HCT116 (cell line): ENCODE measurements at regions not wholly inside any gene's neighbourhood (a gene's known extent, or its start where the extent isn't known, plus 50 kb on each side); places are given as distances from the start of the nearest gene placed in this dataset.

ENCODE experiments used
- ATAC-seq: fragments of 200-7000 bp; cut with Tn5 transposase; 2 replicates; pipeline ENCODE4 v1.9.1; 2020; ENCODE audit warnings: mild to moderate bottlenecking, moderate library complexity
- BruUV-seq: library from RNA; stranded (reverse); fragments of 400-500 nt; replicated peaks from 2 replicates; lab custom pipeline; 2021; lab: Mats Ljungman, UMichigan
- CTCF ChIA-PET: fragments of 300-600 bp; sonication (Branson Sonifier 250); formaldehyde crosslinking; loops from one replicate; lab custom pipeline; 2021; ENCODE audit warnings: antibody characterized with exemption; lab: Charles Lee
- POLR2A ChIA-PET: fragments of 300-600, 350-600 bp; sonication (Branson Sonifier 250); formaldehyde crosslinking; loops from one replicate; lab custom pipeline; 2021; ENCODE audit warnings: antibody characterized with exemption; lab: Charles Lee
- RAD21 ChIA-PET, 2 experiments: fragments of 300-600 bp; sonication (Branson Sonifier 250); formaldehyde crosslinking; loops; one replicate each; lab custom pipeline; 2023; ENCODE audit warnings: low total read pairs in 2 of 2; ENCODE audit not compliant: uncharacterized antibody in 2 of 2, unreplicated experiment in 2 of 2, low non-redundant PET in 1 of 2; lab: Charles Lee
- DNase-seq: peaks from one replicate; pipeline ENCODE4 v3.0.0-alpha.2; 2010; ENCODE audit warnings: low read depth, low spot score
- H2AFZ ChIP-seq: fragments of 200-600 bp; shearing (Covaris generic), sonication (generic); 2 replicates; pipeline ENCODE4 v1.6.1; 2017; ENCODE audit warnings: low read depth, mixed run types, mixed read lengths, antibody characterized with exemption, low read length; ENCODE audit not compliant: poor library complexity, severe bottlenecking
- H3K27ac ChIP-seq: 2 replicates; pipeline ENCODE4 v1.5.1; 2012; ENCODE audit warnings: low read depth, low read length
- H3K27me3 ChIP-seq: fragments of 200-600 bp; sonication (generic); 2 replicates; pipeline ENCODE4 v1.6.1; 2016; ENCODE audit warnings: mixed run types, low read length, mixed read lengths; ENCODE audit not compliant: insufficient read depth
- H3K36me3 ChIP-seq, 2 experiments: fragments of 200-500 bp in 1 of 2; fragments of 200-600 bp in 1 of 2; sonication (Bioruptor generic) in 1 of 2; sonication (generic) in 1 of 2; 2 replicates each; pipeline versions ENCODE4 v1.5.1 to v1.6.1; 2014 to 2016; ENCODE audit warnings: low read length in 2 of 2, inconsistent platforms in 1 of 2, mixed read lengths in 1 of 2, mixed run types in 1 of 2; ENCODE audit not compliant: insufficient read depth in 2 of 2, control insufficient read depth in 1 of 2
- H3K4me1 ChIP-seq, 2 experiments: fragments of 200-600 bp in 1 of 2; sonication (generic) in 1 of 2; 2 replicates each; pipeline versions ENCODE4 v1.5.1 to v1.6.1; 2012 to 2017; ENCODE audit warnings: low read length in 2 of 2, inconsistent platforms in 1 of 2, mild to moderate bottlenecking in 1 of 2, mixed read lengths in 1 of 2, mixed run types in 1 of 2, moderate library complexity in 1 of 2; ENCODE audit not compliant: insufficient read depth in 2 of 2, control insufficient read depth in 1 of 2
- H3K4me2 ChIP-seq: fragments of 200-600 bp; sonication (generic); 2 replicates; pipeline ENCODE4 v1.6.1; 2017; ENCODE audit warnings: mixed run types, low read length, mixed read lengths
- H3K4me3 ChIP-seq, 2 experiments: fragments of 200-600 bp in 1 of 2; sonication (generic) in 1 of 2; replicated peaks in 1 of 2; 2 replicates each; pipeline ENCODE4 v1.5.1; 2011 to 2016; ENCODE audit warnings: low read length in 2 of 2, control low read depth in 1 of 2, low read depth in 1 of 2, mild to moderate bottlenecking in 1 of 2, mixed read lengths in 1 of 2, mixed run types in 1 of 2
- H3K79me2 ChIP-seq: fragments of 200-600 bp; sonication (generic); 2 replicates; pipeline ENCODE4 v1.6.1; 2017; ENCODE audit warnings: mild to moderate bottlenecking, mixed run types, low read length, moderate library complexity, mixed read lengths; ENCODE audit not compliant: insufficient read depth
- H3K9ac ChIP-seq: fragments of 200-600 bp; sonication (generic); 2 replicates; pipeline ENCODE4 v1.6.1; 2016; ENCODE audit warnings: low read length, mixed read lengths
- H3K9me2 ChIP-seq: fragments of 200-600 bp; sonication (generic), shearing (Covaris generic); 2 replicates; pipeline ENCODE4 v1.6.1; 2017; ENCODE audit warnings: mixed run types, mild to moderate bottlenecking, moderate library complexity; ENCODE audit not compliant: insufficient read depth
- H3K9me3 ChIP-seq, 2 experiments: fragments of 200-500 bp in 1 of 2; fragments of 200-600 bp in 1 of 2; sonication (Bioruptor generic) in 1 of 2; sonication (generic) in 1 of 2; 2 replicates each; pipeline ENCODE4 v1.6.1; 2014 to 2017; ENCODE audit warnings: low read length in 2 of 2, mixed read lengths in 2 of 2, inconsistent platforms in 1 of 2, low read depth in 1 of 2, mild to moderate bottlenecking in 1 of 2, mixed run types in 1 of 2, moderate library complexity in 1 of 2; ENCODE audit not compliant: control insufficient read depth in 1 of 2, insufficient read depth in 1 of 2
- H4K20me1 ChIP-seq: fragments of 200-600 bp; sonication (generic), shearing (Covaris generic); 2 replicates; pipeline ENCODE4 v1.6.1; 2017; ENCODE audit warnings: mixed run types, mild to moderate bottlenecking, moderate library complexity; ENCODE audit not compliant: insufficient read depth
- CTCF ChIP-seq, 3 experiments: fragments of 200-600 bp in 1 of 3; sonication (generic) in 1 of 3; IDR thresholded peaks in 2 of 3; conservative IDR thresholded peaks in 1 of 3; 2 replicates each; pipeline ENCODE4 v1.5.1; 2012 to 2017; ENCODE audit warnings: low read depth in 2 of 3, low read length in 2 of 3, antibody characterized with exemption in 1 of 3, borderline replicate concordance in 1 of 3, control low read depth in 1 of 3, mild to moderate bottlenecking in 1 of 3, mixed read lengths in 1 of 3, mixed run types in 1 of 3, moderate library complexity in 1 of 3; ENCODE audit not compliant: insufficient read depth in 1 of 3
- EGR1 ChIP-seq: IDR thresholded peaks from 2 replicates; pipeline ENCODE4 v1.6.1; 2012; ENCODE audit warnings: low read depth
- EZH2 ChIP-seq: fragments of 200-600 bp; sonication (generic); IDR thresholded peaks from 2 replicates; pipeline ENCODE4 v1.6.1; 2017; ENCODE audit warnings: antibody characterized with exemption, mixed run types
- EZH2phosphoT487 ChIP-seq: fragments of 200-600 bp; IDR thresholded peaks from 2 replicates; pipeline ENCODE4 v1.6.1; 2018; ENCODE audit warnings: antibody characterized with exemption, borderline replicate concordance
- JUND ChIP-seq: IDR thresholded peaks from 2 replicates; pipeline ENCODE4 v1.6.1; 2012
- REST ChIP-seq: IDR thresholded peaks from 2 replicates; pipeline ENCODE4 v1.6.1; 2012; ENCODE audit warnings: low read depth
- SIN3A ChIP-seq: IDR thresholded peaks from 2 replicates; pipeline ENCODE4 v1.6.1; 2012; ENCODE audit warnings: low read depth
- SP1 ChIP-seq: IDR thresholded peaks from 2 replicates; pipeline ENCODE4 v1.6.1; 2012; ENCODE audit warnings: low read depth
- TCF7L2 ChIP-seq: IDR thresholded peaks from 2 replicates; pipeline ENCODE4 v1.7.0; 2011; ENCODE audit warnings: borderline replicate concordance, inconsistent platforms; ENCODE audit not compliant: insufficient read depth, insufficient read length; ENCODE audit errors: extremely low read depth
- ZNF274 ChIP-seq: fragments of 200-500 bp; sonication (Bioruptor generic); IDR thresholded peaks from 2 replicates; pipeline ENCODE4 v1.6.1; 2014; ENCODE audit warnings: mild to moderate bottlenecking, low read depth, low read length, inconsistent platforms
- intact Hi-C: fragments of 100-400 bp; cut with micrococcal nuclease; formaldehyde crosslinking; loops from 2 replicates; pipeline ENCODE4 v1.10.0; 2022
- TF ChIP-seq, protein P1 (sequence below): IDR thresholded peaks from 2 replicates; pipeline ENCODE4 v1.6.1; 2011; ENCODE audit warnings: mild to moderate bottlenecking, low read length, moderate library complexity; ENCODE audit not compliant: insufficient replicate concordance; ENCODE audit errors: extremely low read depth

DNA sequence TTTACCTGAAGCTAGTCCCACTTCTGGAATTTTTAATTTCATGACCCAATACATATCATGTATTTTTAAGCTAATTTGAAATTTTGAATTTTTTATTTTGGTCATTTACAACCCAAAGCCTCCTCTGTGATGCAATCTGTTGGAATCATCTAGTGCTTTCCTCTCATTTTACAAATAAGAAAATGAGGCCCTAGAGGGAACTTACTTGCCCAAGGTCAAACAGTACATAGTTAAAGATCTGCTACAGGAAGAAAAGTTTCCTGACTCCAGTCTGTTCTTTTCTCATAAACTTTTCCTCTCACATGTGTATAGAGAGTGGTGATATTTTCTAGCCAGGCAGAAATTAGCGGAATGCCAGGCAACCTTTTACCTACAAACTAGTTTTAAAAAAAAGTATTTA lies 59.3 kb upstream of the DPT start:
- RAD21 ChIA-PET: no interaction called here
- TF ChIP-seq, protein P1, sequence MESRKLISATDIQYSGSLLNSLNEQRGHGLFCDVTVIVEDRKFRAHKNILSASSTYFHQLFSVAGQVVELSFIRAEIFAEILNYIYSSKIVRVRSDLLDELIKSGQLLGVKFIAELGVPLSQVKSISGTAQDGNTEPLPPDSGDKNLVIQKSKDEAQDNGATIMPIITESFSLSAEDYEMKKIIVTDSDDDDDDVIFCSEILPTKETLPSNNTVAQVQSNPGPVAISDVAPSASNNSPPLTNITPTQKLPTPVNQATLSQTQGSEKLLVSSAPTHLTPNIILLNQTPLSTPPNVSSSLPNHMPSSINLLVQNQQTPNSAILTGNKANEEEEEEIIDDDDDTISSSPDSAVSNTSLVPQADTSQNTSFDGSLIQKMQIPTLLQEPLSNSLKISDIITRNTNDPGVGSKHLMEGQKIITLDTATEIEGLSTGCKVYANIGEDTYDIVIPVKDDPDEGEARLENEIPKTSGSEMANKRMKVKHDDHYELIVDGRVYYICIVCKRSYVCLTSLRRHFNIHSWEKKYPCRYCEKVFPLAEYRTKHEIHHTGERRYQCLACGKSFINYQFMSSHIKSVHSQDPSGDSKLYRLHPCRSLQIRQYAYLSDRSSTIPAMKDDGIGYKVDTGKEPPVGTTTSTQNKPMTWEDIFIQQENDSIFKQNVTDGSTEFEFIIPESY: no peak
- TF ChIP-seq REST: no peak
- no peak for TF ChIP-seq SP1
- TF ChIP-seq JUND: no peak
- no peak for TF ChIP-seq ZNF274
- no peak for TF ChIP-seq TCF7L2
- no peak for TF ChIP-seq EZH2phosphoT487
- no peak for TF ChIP-seq EZH2
- no peak for TF ChIP-seq CTCF (IDR thresholded peaks at IDR 0.05 in 2 of 3, conservative IDR thresholded peaks at IDR 0.05 in 1 of 3; ENCODE audit: borderline replicate concordance in 1 of 3, insufficient read depth in 1 of 3, low read depth in 2 of 3, low read length in 2 of 3)
- TF ChIP-seq SIN3A: no peak
- TF ChIP-seq EGR1: no peak
- H3K27ac ChIP-seq: no peak overlapping the region
- CTCF ChIA-PET: no interaction called here
- no peaks in the 10 kb centered on the region for H3K79me2 ChIP-seq
- no peaks in the 10 kb centered on the region for H3K9me2 ChIP-seq
- POLR2A ChIA-PET: no interaction called here
- no peaks in the 10 kb centered on the region for H3K36me3 ChIP-seq
- H3K4me3 ChIP-seq: no peak overlapping the region
- BruUV-seq: no TSS peak
- no peaks in the 10 kb centered on the region for H4K20me1 ChIP-seq
- H3K4me1 ChIP-seq: no peaks in the 10 kb centered on the region
- no peaks in the 10 kb centered on the region for H3K9me3 ChIP-seq
- no peak overlapping the region for H2AFZ ChIP-seq
- intact Hi-C loops: no loop called here
- H3K9ac ChIP-seq: no peak overlapping the region
- DNase-seq (no peak), ATAC-seq (no peak)
- no peaks in the 10 kb centered on the region for H3K27me3 ChIP-seq
- H3K4me2 ChIP-seq: no peak overlapping the region
